DOHH2 (cell line): ENCODE measurements at regions not wholly inside any gene's neighbourhood (a gene's known extent, or its start where the extent isn't known, plus 50 kb on each side); places are given as distances from the start of the nearest gene placed in this dataset.

ENCODE experiments used
- EZH2phosphoT487 ChIP-seq: fragments of 200-600 bp; sonication (generic); IDR thresholded peaks from 2 replicates; pipeline ENCODE4 v1.6.1; 2017; ENCODE audit warnings: borderline replicate concordance, mild to moderate bottlenecking, antibody characterized with exemption, low read length, moderate library complexity, mixed read lengths
- TF ChIP-seq, protein P1 (sequence below): fragments of 200-600 bp; sonication (generic); IDR thresholded peaks from one replicate; pipeline ENCODE4 v1.5.1; 2014; ENCODE audit warnings: antibody characterized with exemption, mild to moderate bottlenecking, low read depth, low read length; ENCODE audit not compliant: poor library complexity, severe bottlenecking

DNA sequence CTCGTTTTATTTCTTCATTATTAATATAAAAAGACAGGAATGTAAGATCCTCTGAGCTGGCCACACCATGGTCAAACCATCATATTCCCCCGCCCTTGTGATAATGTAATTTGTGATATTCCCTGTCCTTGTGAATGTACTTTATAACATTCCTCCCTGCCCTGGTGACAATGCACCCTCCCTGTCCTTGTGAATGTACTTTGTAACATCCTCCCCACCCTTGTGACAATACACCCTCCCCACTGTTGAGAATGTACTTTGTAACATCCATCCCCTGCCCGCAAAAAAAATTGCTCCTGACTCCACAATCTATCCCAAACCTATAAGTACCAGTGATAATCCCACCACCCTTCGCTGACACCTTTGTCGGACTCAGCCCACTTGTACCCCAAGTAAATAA is 211.0 kb downstream of the MBD2 start:
- TF ChIP-seq, protein P1, sequence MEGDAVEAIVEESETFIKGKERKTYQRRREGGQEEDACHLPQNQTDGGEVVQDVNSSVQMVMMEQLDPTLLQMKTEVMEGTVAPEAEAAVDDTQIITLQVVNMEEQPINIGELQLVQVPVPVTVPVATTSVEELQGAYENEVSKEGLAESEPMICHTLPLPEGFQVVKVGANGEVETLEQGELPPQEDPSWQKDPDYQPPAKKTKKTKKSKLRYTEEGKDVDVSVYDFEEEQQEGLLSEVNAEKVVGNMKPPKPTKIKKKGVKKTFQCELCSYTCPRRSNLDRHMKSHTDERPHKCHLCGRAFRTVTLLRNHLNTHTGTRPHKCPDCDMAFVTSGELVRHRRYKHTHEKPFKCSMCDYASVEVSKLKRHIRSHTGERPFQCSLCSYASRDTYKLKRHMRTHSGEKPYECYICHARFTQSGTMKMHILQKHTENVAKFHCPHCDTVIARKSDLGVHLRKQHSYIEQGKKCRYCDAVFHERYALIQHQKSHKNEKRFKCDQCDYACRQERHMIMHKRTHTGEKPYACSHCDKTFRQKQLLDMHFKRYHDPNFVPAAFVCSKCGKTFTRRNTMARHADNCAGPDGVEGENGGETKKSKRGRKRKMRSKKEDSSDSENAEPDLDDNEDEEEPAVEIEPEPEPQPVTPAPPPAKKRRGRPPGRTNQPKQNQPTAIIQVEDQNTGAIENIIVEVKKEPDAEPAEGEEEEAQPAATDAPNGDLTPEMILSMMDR: no peak
- TF ChIP-seq EZH2phosphoT487: no peak
